Neural crest cell (in vitro differentiated cells): ENCODE measurements at regions not wholly inside any gene's neighbourhood (a gene's known extent, or its start where the extent isn't known, plus 50 kb on each side); places are given as distances from the start of the nearest gene placed in this dataset.
A peak's percentile ranks its signal among the peaks of the same experiment; 100 is the strongest.

Experiments
- DNase-seq: peaks from one replicate; pipeline ENCODE4 v3.0.0; 2021; ENCODE audit warnings: low read depth, mixed read lengths, low spot score
- H3K27ac Mint-ChIP-seq: one replicate; pipeline ENCODE4 v1.8.0; 2021; ENCODE audit warnings: mild to moderate bottlenecking, mixed read lengths; ENCODE audit not compliant: unreplicated experiment
- H3K27me3 Mint-ChIP-seq: 2 replicates; pipeline ENCODE4 v1.8.0; 2021; ENCODE audit warnings: low read depth, mild to moderate bottlenecking, mixed read lengths
- H3K36me3 Mint-ChIP-seq: 2 replicates; pipeline ENCODE4 v1.8.0; 2021; ENCODE audit warnings: low read depth, mild to moderate bottlenecking, mixed read lengths
- H3K4me1 Mint-ChIP-seq: 2 replicates; pipeline ENCODE4 v1.8.0; 2021; ENCODE audit warnings: mixed read lengths
- H3K4me3 Mint-ChIP-seq: one replicate; pipeline ENCODE4 v1.8.0; 2021; ENCODE audit warnings: mild to moderate bottlenecking, mixed read lengths
- H3K9me3 Mint-ChIP-seq: 2 replicates; pipeline ENCODE4 v1.8.0; 2021; ENCODE audit warnings: mixed read lengths
- CTCF ChIP-seq: fragments of 200-600 bp; sonication (generic); conservative IDR thresholded peaks from 2 replicates; pipeline ENCODE4 v1.5.0; 2021; ENCODE audit warnings: antibody characterized with exemption, mild to moderate bottlenecking

GRCh38 chrX:40209951-40210617 is 112.3 kb upstream of the BCOR start:
- peaks cover 7% of the 10 kb centered on the region for H3K4me1 Mint-ChIP-seq
- peaks cover 6% of the 10 kb centered on the region for H3K9me3 Mint-ChIP-seq
- H3K36me3 Mint-ChIP-seq, result peaks cover 4% of the 10 kb centered on the region
- H3K27ac Mint-ChIP-seq, result no peak overlapping the region
- no peaks in the 10 kb centered on the region for H3K27me3 Mint-ChIP-seq
- TF ChIP-seq CTCF, result no peak
- DNase-seq, result no peak
- H3K4me3 Mint-ChIP-seq, result no peak overlapping the region

GRCh38 chrX:40207626-40208025 is 109.9 kb upstream of the BCOR start:
- Mint-ChIP-seq H3K4me1 (peaks cover 7% of the 10 kb centered on the region), H3K36me3 (no peaks in the 10 kb centered on the region), H3K9me3 (no peaks in the 10 kb centered on the region), H3K4me3 (no peak overlapping the region), H3K27ac (no peak overlapping the region), H3K27me3 (no peaks in the 10 kb centered on the region)
- DNase-seq, result no peak
- TF ChIP-seq CTCF, result no peak

GRCh38 chrX:40205471-40205870 is 107.7 kb upstream of the BCOR start:
- Mint-ChIP-seq H3K9me3 (peaks cover 4% of the 10 kb centered on the region), H3K27me3 (no peaks in the 10 kb centered on the region), H3K36me3 (no peaks in the 10 kb centered on the region), H3K27ac (no peak overlapping the region), H3K4me3 (no peak overlapping the region), H3K4me1 (peaks cover 17% of the 10 kb centered on the region)
- no peak for TF ChIP-seq CTCF
- DNase-seq, result no peak

- Mint-ChIP-seq H3K4me1 (peaks cover 15% of the 10 kb centered on the region), H3K36me3 (no peaks in the 10 kb centered on the region), H3K27ac (no peak overlapping the region), H3K4me3 (no peak overlapping the region), H3K9me3 (peaks cover 4% of the 10 kb centered on the region), H3K27me3 (no peaks in the 10 kb centered on the region)
- no peak for DNase-seq
- no peak for TF ChIP-seq CTCF
These were observed 104.7 kb upstream of the BCOR start for GRCh38 chrX:40202456-40202855.

GRCh38 chrX:40201329-40201885 is 103.6 kb upstream of the BCOR start:
- no peak for DNase-seq
- H3K4me3 Mint-ChIP-seq, result no peak overlapping the region
- no peaks in the 10 kb centered on the region for H3K36me3 Mint-ChIP-seq
- H3K27me3 Mint-ChIP-seq, result no peaks in the 10 kb centered on the region
- peak overlapping the region; percentile 88 for H3K27ac Mint-ChIP-seq
- TF ChIP-seq CTCF, result no peak
- H3K9me3 Mint-ChIP-seq, result peaks cover 4% of the 10 kb centered on the region
- H3K4me1 Mint-ChIP-seq, result peaks cover 15% of the 10 kb centered on the region
